ENCODE measurements at regions not wholly inside any gene's neighbourhood (a gene's known extent, or its start where the extent isn't known, plus 50 kb on each side); places are given as distances from the start of the nearest gene placed in this dataset.

DNA sequence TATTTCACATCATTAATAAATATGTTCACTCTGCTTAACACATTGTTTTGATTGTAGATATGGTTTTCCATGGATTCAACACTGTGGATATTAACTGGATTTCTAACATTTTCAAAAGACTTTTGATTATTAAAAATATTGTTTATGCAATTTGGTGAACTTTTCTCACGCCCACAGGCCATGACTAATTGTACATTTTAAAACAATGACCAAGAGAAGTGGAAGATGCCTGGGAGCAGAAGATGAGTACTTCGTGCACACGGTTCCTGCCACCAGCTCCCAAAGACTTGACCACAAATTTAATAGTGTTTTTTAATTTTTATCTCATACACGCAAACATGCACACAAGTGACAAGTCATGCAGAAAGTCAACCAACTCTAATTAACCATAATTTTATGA, 451.0 kb upstream of the ADARB2 start:
- TF ChIP-seq POLR2A (IDR thresholded peaks at IDR 0.05): no peak
- TF ChIP-seq, protein P1, sequence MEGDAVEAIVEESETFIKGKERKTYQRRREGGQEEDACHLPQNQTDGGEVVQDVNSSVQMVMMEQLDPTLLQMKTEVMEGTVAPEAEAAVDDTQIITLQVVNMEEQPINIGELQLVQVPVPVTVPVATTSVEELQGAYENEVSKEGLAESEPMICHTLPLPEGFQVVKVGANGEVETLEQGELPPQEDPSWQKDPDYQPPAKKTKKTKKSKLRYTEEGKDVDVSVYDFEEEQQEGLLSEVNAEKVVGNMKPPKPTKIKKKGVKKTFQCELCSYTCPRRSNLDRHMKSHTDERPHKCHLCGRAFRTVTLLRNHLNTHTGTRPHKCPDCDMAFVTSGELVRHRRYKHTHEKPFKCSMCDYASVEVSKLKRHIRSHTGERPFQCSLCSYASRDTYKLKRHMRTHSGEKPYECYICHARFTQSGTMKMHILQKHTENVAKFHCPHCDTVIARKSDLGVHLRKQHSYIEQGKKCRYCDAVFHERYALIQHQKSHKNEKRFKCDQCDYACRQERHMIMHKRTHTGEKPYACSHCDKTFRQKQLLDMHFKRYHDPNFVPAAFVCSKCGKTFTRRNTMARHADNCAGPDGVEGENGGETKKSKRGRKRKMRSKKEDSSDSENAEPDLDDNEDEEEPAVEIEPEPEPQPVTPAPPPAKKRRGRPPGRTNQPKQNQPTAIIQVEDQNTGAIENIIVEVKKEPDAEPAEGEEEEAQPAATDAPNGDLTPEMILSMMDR (IDR thresholded peaks at IDR 0.05): no peak
